Neural crest cell (in vitro differentiated cells): ENCODE measurements at regions not wholly inside any gene's neighbourhood (a gene's known extent, or its start where the extent isn't known, plus 50 kb on each side); places are given as distances from the start of the nearest gene placed in this dataset.

ENCODE experiments used
- DNase-seq: peaks from one replicate; pipeline ENCODE4 v3.0.0; 2021; ENCODE audit warnings: low read depth, mixed read lengths, low spot score
- H3K27ac Mint-ChIP-seq: one replicate; pipeline ENCODE4 v1.8.0; 2021; ENCODE audit warnings: mild to moderate bottlenecking, mixed read lengths; ENCODE audit not compliant: unreplicated experiment
- H3K27me3 Mint-ChIP-seq: 2 replicates; pipeline ENCODE4 v1.8.0; 2021; ENCODE audit warnings: low read depth, mild to moderate bottlenecking, mixed read lengths
- H3K36me3 Mint-ChIP-seq: 2 replicates; pipeline ENCODE4 v1.8.0; 2021; ENCODE audit warnings: low read depth, mild to moderate bottlenecking, mixed read lengths
- H3K4me1 Mint-ChIP-seq: 2 replicates; pipeline ENCODE4 v1.8.0; 2021; ENCODE audit warnings: mixed read lengths
- H3K4me3 Mint-ChIP-seq: one replicate; pipeline ENCODE4 v1.8.0; 2021; ENCODE audit warnings: mild to moderate bottlenecking, mixed read lengths
- H3K9me3 Mint-ChIP-seq: 2 replicates; pipeline ENCODE4 v1.8.0; 2021; ENCODE audit warnings: mixed read lengths
- TF ChIP-seq, protein P1 (sequence below): fragments of 200-600 bp; sonication (generic); conservative IDR thresholded peaks from 2 replicates; pipeline ENCODE4 v1.5.0; 2021; ENCODE audit warnings: antibody characterized with exemption, mild to moderate bottlenecking

DNA sequence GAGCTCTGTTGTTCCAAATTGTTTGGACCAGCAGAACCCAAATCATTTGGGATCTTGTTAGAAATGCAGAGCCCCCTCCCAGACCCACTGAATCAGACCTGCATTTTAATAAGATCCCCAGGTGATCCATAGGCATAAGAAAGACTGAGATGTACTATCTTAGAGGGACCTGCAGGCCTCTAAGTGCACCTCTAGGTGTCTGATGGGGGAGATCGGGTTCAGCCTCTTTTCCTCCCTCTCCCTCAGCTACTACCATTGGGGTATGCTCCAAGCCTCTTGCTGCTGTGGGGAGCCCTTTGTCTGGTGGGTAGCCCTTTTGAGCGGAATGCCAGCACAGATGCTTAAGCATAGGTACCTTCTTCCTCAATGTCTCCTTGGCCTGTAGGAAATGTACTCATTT is 63.8 kb upstream of the RPS6KA3 start:
- Mint-ChIP-seq H3K9me3 (peaks cover 3% of the 10 kb centered on the region), H3K36me3 (no peaks in the 10 kb centered on the region), H3K27ac (no peak overlapping the region), H3K4me1 (no peaks in the 10 kb centered on the region), H3K4me3 (no peak overlapping the region), H3K27me3 (no peaks in the 10 kb centered on the region)
- TF ChIP-seq, protein P1, sequence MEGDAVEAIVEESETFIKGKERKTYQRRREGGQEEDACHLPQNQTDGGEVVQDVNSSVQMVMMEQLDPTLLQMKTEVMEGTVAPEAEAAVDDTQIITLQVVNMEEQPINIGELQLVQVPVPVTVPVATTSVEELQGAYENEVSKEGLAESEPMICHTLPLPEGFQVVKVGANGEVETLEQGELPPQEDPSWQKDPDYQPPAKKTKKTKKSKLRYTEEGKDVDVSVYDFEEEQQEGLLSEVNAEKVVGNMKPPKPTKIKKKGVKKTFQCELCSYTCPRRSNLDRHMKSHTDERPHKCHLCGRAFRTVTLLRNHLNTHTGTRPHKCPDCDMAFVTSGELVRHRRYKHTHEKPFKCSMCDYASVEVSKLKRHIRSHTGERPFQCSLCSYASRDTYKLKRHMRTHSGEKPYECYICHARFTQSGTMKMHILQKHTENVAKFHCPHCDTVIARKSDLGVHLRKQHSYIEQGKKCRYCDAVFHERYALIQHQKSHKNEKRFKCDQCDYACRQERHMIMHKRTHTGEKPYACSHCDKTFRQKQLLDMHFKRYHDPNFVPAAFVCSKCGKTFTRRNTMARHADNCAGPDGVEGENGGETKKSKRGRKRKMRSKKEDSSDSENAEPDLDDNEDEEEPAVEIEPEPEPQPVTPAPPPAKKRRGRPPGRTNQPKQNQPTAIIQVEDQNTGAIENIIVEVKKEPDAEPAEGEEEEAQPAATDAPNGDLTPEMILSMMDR = no peak
- DNase-seq = no peak

- Mint-ChIP-seq H3K4me3 (no peak overlapping the region), H3K27me3 (no peaks in the 10 kb centered on the region), H3K9me3 (peaks cover 3% of the 10 kb centered on the region), H3K27ac (no peak overlapping the region), H3K4me1 (no peaks in the 10 kb centered on the region), H3K36me3 (no peaks in the 10 kb centered on the region)
- DNase-seq = no peak
- TF ChIP-seq, protein P1 = no peak
Measured at GRCh38 chrX:20329435-20329834, 62.7 kb upstream of the RPS6KA3 start.

- TF ChIP-seq, protein P1 = no peak
- no peak overlapping the region for H3K27ac Mint-ChIP-seq
- H3K27me3 Mint-ChIP-seq = no peaks in the 10 kb centered on the region
- H3K4me1 Mint-ChIP-seq = no peaks in the 10 kb centered on the region
- H3K9me3 Mint-ChIP-seq = peaks cover 5% of the 10 kb centered on the region
- DNase-seq = no peak
- no peaks in the 10 kb centered on the region for H3K36me3 Mint-ChIP-seq
- H3K4me3 Mint-ChIP-seq = no peak overlapping the region
Measured at GRCh38 chrX:20325786-20326388, 59.2 kb upstream of the RPS6KA3 start.

DNA sequence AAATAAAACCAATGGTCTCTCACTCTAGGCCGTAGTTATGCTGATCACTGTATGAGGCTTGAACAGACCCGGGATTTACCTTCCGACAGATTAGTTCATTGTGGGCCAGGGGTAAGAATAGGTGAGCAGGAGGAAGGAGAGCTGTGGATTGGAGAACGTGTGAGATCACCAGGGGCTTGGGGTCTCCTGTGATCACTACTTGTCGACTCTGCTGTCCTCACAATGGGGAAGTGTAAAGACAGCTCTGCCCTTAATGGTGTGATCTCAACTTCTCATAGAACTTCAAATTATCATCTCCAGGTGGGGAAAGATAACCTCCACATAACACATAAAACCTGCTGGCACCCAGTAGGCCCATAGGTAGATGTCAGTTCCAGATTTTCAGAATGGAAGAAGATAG is 56.2 kb upstream of the RPS6KA3 start:
- no peak for DNase-seq
- no peak overlapping the region for H3K27ac Mint-ChIP-seq

GRCh38 chrX:20320461-20321159 is 53.9 kb upstream of the RPS6KA3 start:
- Mint-ChIP-seq H3K4me1 (no peaks in the 10 kb centered on the region), H3K27ac (no peak overlapping the region), H3K9me3 (peaks cover 13% of the 10 kb centered on the region), H3K4me3 (no peak overlapping the region), H3K36me3 (no peaks in the 10 kb centered on the region), H3K27me3 (no peaks in the 10 kb centered on the region)
- DNase-seq = no peak
- TF ChIP-seq, protein P1 = no peak

More for the DNA sequence above, 56.2 kb upstream of the RPS6KA3 start:
- TF ChIP-seq, protein P1 = no peak
- Mint-ChIP-seq H3K4me3 (no peak overlapping the region), H3K4me1 (no peaks in the 10 kb centered on the region), H3K27me3 (no peaks in the 10 kb centered on the region), H3K9me3 (peaks cover 8% of the 10 kb centered on the region), H3K36me3 (no peaks in the 10 kb centered on the region)
